GM19397 (cell line): ENCODE measurements at regions not wholly inside any gene's neighbourhood (a gene's known extent, or its start where the extent isn't known, plus 50 kb on each side); places are given as distances from the start of the nearest gene placed in this dataset.

Source experiments
- ATAC-seq: cut with Tn5 transposase; IDR thresholded peaks from one replicate; pipeline ENCODE4 v1.9.1; 2021; ENCODE audit warnings: mild to moderate bottlenecking, moderate library complexity; ENCODE audit not compliant: unreplicated experiment

DNA sequence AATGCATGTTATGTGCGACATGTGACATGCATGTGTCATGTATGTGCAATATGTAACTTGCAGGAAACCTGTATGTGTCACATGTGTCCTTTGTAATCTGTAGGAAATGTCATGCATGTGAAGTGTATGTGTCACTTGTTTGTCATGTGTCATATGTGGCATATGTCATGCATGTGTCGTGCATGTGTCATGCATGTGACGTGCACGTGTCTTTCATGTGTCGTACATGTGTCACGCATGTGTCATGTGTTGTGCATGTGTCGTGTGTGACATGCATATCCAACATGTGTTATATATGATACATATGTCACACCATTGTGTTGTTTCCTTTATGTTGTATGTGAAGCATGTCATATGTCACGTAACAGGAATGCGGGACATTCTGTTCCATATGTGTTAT lies 2153.2 kb upstream of the PIK3C3 start:
- ATAC-seq, result no peak

DNA sequence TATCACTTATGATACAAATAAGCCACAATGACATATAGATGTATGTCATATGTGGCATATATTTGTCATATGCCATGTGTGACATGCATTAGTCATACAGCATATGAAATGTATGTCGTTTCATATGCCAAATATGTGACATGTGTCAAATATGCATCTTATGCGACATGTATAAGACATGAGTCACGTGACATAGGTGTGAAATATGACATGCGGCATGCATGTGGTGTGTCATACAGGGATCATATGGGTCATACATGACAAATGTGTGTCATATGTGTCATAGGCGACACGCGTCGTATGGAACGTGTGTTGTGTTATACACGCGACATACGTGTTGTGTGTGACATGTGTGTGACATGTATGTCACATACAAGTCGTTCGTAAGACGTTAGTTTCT lies 2154.0 kb upstream of the PIK3C3 start:
- no peak for ATAC-seq

DNA sequence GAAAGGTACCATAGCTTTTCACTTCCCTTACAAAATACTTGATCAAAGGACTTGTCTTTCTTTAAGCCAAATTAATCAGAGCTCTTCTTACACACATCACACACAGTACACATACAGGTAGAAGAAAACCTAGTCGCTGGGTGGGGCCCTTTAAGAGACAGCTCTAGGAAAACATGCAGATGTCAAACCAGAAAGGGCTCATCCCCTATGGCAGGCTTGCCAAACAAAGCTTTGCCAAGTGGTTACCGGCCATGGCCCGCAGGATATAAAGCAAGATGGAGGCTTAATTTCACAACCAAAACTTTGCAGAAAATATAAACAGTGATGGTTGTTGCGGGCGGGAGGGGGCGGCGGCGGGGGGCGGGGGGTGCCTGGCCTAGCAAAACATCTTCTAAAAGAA lies 2156.0 kb upstream of the PIK3C3 start:
- no peak for ATAC-seq

DNA sequence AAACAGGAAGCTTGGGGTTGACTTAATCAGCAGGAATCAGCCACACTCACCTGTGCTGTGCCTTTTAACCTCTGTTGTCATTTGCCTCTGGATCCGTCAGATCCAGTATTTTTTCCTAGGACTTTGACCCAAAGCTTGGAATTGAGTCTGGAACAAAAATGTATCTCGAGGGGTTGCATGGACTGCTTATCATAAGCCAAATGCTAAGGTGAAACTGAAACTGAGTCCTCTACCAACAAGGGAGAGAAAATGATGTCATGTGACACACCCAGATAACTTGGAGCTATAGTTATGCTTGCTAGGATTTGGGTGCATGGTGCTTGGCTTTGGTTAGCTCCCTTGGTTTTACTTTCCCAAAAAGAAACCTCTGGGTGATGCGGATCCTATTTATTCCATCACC lies 2158.6 kb upstream of the PIK3C3 start:
- no peak for ATAC-seq

DNA sequence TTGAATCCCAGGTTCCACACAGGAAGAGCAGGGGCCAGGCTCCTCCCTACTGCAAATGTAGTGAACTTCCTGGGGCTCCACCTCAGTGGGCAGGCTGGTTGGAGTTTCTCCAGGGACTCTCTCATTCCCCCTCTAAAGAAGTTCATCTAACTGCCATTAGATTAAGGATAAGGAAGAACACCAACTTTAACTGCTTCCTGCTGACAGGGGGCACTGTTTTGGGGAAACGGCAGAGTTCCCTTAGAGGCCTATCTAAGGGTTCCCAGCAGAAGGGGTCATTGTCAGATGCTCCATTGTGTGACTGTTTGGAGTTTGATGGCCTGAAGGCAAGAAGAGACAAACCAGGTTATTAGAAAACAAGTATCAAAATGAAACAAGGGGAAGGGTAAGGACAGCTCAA lies 2159.7 kb upstream of the PIK3C3 start:
- no peak for ATAC-seq

DNA sequence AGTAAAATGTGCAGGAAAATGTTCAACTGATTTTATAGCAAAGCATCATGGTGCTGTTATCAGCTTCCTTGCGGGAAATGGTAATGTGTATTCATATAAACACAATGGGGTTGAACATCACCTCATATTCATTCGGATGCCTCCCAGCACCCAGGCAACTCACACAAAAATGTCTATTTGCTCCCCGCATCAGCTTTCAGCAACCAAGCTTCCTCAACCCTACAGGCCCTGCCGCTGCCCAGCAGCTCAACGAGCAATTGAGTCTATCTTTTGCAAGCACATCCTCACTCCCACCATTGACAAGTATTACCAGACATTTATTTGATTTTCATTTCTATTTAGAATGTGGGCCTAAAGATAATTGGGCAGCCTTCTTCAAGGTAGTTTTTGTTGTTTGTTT lies 2161.4 kb upstream of the PIK3C3 start:
- ATAC-seq, result no peak

DNA sequence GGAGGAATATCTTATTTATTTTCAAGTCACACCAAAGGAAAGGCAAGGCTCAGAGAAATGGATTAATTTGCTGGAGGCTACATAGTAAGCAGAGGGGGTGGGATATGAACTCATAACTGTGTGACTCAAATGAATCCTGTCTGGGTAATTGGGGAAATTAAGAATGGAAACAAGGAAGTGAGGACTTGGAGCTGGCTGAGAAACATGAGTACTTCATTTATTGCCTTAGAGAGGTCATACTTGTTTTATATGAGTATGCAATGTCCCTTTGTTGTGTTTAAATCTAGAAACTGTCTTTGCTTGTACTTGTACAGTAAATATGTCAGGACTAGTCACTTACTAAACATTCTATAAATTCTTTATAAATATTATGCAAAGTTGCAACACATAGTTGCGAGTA lies 2166.7 kb upstream of the PIK3C3 start:
- no peak for ATAC-seq

DNA sequence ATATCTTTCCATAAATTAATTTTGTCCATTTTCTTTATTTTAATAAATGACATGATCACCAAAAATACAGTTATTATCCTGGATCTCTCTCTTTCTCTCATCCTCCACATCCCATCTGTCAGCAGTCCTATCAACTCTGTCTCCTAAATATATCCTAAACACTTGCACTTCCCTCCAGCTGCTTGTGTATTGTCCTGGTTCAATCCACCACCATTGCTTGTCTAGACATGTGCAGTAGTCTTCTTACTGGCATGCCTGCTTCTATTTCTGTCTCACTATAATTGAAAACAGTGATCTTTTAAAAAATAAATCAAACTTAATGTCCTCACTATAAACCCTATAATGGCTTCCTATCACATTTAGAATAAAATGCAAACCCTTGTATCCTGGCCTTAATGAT lies 2168.6 kb upstream of the PIK3C3 start:
- no peak for ATAC-seq

DNA sequence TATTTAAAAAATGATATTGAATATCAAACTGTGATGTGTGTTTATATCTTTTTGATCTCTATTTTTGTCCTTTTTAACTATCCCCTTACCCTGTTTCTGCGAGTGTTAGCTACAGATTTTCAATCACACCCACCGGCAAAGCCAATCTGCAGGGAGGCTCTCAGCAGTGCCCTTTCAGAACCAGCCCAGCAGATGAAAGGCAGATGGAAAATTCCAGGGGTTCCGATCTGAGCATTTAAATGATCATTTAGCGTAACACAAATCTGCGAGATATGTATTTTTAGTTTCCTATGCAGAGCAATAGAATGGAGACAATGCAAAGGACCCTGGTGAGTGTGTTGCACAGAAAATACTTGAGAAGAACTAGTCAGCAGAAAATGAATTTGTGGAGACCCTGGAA lies 2170.5 kb upstream of the PIK3C3 start:
- no peak for ATAC-seq

DNA sequence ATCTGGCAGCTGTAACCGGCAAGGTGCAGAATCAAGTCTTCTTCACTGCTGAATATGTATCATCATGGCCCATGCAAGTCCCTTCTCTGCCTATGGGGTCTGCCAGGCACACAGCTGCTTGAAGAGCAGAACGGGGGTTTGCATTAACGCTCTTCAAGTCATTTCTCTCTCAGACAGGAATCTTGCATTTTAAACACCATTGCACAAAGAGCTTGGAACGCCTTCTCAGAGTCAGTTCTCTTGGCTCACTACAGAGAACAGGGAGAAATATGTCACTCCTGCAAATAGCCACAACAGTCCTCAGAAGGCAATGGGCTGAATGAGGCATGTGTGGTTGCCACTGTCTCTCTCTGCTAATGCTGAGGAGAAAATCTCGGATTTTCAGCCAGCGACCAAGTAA lies 2173.5 kb upstream of the PIK3C3 start:
- no peak for ATAC-seq

DNA sequence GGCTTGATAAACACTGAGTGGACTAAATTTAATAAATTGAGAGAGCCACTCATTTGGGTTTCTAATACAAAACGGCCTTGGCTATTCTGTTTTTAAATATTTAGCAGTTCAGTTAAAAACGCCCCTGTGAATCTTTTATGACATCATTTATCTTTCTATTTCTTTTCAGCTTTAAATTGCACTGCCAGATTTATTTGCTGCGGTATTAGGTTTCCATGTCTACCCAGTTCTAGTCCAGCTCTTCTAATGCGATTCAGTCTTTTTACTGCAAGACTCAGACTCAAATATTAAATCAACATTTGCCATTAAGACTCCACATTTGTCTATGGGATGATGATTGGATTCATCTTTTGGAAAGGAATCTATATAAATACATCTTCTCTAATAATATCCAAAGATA lies 2174.3 kb upstream of the PIK3C3 start:
- no peak for ATAC-seq

DNA sequence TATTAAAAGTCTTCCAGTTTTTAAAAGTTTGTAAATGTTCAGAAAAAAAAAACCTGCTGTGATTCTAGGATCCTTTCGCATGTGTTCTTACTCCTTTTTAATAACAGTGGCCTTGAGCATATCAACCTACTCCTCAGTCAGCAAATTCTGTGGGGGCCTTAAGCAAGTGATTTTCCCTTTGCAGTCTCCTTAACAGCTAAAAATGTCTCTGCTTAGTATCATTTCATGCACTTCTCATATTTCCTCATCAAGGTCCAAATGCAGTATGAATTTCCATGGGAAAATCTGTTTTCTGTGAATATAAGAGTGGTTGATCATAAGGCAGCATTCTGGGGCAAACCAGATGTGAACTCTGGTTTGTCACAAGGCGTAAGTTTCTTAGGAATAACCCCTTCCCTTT lies 2175.1 kb upstream of the PIK3C3 start:
- no peak for ATAC-seq

DNA sequence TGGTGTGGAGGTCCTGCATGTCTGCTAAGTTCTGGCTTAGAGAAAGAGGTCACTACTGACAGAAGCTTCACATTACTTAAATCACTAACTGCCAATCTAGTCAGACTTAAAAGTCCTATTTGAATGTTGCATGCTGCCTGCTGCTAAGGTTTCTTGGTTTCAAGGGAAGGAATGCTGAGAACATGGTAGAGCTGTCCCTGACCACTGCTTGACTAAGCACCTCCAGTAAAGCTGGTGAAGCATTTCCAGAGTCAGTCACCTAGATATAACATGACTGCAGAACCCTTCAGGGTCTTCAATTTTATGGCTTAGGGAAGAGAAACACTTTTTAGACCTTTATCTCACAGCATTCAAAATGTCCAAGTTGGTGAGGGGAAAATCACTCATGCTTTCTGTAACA lies 2178.3 kb upstream of the PIK3C3 start:
- ATAC-seq, result no peak

DNA sequence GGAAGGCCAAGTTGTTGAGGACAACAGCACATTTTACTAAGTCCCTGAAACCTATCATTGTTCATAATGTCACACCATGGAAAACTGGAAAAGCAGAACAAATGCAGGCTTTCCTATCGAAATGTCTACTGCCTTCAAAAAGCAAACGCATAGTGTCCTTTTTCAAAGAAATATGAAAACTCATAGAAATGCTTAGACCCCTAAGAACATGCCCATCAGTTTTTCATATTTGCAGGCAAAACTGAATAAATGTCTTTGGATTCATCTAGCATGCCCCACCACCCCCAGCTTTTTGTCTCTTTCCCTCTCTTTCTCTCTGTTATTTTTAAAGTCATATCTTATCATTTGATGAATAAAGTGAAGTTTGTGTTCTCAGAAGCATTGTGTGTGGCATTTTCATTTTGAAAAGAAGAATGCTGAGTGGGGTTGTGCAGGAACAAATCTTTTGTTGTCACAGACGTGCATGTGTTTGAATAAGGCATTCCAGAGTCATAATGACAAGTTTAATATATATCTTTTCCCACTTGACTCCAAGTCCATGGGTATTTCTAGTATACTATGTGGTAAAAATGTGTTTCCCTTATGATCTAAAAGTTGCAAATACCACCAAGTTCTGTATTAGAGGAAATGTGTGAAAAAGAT lies 2180.0 kb upstream of the PIK3C3 start:
- no peak for ATAC-seq

DNA sequence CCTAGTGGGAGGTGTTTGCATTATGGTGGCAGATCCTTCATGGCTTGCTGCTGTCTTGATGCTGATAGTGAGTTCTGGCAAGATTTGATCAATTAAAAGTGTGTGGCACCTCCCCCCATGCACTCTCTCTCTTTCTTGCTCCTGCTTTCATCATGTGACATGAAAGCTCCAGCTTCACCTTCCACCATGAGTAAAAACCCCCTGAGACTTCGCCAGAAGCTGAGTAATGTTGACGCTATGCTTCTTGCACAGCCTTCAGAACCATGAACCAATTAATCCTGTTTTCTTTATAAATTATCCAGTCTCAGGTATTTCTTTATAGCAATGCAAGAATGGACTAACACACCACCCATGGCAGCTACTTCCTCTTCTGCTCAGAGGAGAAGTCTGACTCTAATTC lies 2181.4 kb upstream of the PIK3C3 start:
- ATAC-seq, result no peak

DNA sequence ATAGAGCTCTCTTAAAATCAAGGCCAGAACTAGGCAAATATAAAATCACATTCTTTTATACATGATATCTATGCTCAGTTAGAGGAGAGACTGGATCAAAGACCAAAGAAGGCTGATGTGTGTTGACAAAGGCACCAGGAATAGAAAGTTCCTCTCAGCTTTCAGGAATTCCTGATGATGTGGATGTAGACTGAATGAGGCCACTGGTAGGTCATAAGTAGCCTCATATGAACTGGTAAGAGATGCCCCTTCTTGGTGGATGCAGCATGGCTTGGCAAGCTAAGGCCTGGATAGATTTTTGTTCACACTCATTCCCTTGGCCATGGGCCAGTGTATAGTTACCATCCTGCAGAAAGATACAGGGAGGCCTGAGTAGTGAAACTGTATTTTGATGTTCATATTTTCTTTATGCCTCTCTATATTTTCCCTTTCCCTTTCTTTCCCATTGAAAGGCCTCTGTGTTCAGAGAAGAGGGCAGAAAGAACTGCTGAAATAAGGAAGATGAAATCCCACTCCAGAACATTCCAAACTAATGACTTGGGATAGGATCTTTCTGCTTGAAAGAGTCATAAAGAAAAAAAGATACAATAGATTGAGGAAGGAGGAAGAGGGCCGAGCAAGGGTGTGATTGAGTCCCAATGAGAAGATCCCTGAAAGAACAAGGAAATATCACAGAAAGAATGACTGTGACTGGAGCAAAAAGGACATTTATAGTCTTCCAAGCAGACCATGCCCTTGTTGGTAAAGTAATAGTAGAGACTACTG lies 2182.7 kb upstream of the PIK3C3 start:
- ATAC-seq, result no peak

DNA sequence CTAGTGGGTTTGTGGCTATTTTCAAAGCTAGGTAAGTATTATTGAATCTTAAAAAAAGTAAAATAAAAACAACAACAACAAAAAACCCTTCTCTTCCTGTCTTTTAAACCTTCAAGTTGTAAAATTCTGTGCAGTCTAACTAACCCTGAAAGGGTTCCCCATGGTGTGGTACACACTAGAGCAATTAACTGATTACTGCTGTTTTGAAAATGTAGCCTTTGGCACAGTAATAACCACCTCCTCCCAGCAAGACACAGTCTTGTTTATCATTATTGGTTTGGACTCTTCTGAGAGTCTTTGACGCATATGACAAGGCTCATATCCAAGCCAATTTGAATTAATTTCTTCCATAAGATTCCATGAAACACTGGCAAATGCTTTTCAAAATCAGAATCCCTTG lies 2184.6 kb upstream of the PIK3C3 start:
- ATAC-seq, result no peak

DNA sequence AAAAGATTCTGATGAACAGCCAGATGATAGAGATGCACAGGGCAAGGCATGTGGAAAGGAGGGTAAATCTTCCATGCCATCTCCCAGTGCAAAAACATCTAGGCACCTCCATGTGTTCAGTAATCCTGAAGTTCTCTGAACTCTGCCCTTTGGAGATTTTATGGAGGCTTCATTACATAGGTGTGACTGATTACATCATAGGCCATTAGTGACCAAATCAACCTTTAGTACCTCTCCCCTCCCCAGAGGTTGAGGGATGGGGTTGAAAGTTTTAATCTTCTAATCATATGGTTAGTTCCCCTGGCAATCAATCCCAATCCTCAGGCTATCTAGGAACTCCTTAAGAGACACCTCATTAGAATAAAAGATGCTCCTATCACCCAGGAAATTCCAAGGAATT lies 2190.2 kb upstream of the PIK3C3 start:
- ATAC-seq, result no peak

DNA sequence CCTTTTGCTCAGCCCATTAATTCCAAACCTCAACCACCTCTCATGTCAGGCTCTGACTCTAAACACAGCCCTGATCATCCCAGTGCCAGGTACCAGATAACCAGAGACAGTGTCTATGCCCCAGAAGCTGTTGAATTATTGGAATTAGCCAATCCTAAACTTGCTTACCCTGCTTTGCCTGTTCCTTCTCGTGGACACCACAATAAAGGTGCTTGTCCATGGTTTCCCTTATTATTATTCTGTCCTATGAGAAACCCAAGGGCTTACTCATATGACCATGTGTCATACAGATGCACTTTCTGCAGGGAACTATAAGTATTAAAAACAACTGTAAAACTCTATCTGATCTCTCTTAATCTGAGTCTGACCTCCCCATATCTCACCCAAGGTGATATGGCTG lies 2193.8 kb upstream of the PIK3C3 start:
- no peak for ATAC-seq

DNA sequence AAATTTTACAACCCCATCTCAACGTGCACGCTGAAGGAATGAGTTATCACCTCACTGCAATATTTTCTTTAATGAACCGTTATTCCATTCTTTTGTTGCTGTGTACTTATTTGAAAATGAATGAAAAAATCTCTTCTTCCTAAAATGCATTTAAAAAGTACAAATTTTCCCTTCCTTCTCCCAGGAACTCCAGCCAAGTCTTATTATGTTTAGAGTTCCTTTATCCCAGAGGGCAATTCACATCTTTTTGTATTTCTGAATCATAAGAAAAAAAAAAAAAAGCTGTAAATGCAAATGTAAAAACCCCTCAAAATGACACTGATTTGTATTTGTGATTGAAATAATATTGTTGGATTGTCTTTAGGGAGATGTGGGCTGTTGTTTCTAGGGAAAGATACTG lies 2194.3 kb upstream of the CELF4 start:
- no peak for ATAC-seq

DNA sequence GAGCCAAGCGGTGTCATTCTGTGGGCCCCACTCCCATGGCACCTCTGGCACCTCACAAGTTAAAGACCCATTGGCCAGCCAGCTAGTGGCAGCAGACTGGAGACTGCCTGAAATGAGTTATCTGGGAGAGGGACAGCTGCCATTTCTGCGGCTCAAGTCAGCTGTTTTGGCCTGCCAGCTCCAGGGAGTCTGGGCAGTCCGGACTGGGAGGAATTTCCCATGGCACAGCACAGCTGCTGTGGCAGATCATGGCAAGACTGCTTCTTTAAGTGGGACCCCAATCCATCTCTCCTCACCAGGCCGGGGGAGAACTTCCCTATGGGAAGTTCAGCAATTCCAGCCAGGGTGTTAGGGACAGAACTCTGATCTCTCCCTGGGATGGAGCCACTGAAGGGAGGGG lies 2187.6 kb upstream of the CELF4 start:
- no peak for ATAC-seq

DNA sequence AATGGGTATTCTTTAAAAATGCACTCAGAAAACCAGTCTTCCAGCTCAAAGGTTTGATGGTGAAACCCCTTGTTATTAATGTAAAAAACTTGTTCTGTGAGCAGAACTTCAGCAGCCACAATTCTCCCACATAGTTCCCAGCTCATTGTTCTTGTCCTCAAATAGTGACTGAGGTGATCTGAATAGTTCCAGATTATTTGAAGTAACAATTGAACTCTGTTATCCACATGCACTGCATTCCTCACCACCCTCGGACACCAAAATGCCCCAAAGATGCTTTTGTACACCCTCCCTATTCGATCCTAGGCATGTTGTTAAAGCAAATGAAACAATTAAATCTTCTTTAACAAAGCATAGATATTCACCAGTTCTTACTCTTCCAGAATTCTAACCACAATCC lies 2186.8 kb upstream of the CELF4 start:
- no peak for ATAC-seq

DNA sequence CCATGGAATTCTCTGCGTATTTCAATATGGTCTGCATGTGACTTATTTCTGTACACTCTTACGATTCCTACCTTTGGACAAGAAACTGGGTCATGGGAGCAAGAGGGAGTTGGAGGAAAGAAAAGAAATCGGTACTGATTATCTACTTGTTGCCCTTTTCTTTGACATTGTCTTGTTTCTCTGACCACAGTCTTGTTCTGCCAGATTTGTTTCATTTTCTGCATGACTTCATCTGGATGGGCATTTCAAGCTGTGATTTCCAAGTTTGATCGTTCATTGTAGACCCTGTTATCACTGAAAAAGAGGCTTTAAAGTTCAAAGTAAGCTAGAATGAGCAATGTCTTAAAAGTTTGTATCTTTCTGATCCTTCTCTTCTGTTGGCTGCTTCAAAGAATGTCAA lies 2186.3 kb upstream of the CELF4 start:
- no peak for ATAC-seq
